Cardiac septum (tissue), 1 donor: ENCODE measurements at regions not wholly inside any gene's neighbourhood (a gene's known extent, or its start where the extent isn't known, plus 50 kb on each side); places are given as distances from the start of the nearest gene placed in this dataset.

ENCODE experiments used
- DNase-seq: peaks from one replicate; pipeline ENCODE4 v3.0.0-alpha.2; 2020; ENCODE audit warnings: low spot score
- intact Hi-C: fragments of 100-400 bp; cut with DNase I; formaldehyde crosslinking; loops from one replicate; pipeline ENCODE4 v1.14.0; 2022
- donor health status: DM: no; HTN: no; CAD: no.

DNA sequence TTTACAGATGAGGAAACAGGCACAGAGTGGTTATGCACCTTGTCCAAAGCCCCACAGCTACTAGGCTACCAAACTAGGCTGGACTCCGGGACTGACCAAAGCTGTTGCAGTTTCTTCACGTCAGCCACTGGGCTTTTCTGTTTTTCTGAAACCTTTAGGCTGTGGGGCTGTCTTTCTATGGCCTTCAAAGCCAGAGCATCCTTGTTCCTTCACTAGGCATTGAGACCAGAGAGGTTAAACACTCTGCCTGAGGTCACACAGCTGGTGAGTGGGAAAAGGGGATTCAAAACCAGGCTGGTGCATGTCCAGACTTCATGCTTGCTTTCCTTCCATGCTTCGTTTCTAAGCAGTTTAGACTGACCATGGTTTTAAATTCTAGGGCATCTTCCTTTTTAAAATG, 97.5 kb upstream of the KCNG1 start:
- intact Hi-C loops, result no loop called here
- no peak for DNase-seq

DNA sequence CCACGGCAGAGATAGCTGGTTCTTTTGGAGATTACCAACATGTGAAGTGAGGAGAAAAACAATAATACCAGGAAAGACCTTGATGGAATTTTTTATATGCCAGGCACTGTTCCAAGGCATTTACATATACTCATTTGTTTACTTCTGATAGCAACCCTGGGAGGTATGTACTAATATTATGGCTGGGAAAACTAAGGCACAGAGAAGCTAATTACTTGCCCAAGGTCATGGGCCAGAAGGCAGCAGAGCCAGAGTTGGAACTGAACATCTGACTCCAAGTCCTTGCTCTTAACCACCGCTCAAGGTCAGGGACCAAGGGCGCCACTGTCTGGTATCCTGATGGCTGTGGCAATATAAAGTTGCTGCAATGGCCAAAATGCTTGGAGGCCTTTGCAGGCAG, 97.0 kb upstream of the KCNG1 start:
- no peak for DNase-seq
- intact Hi-C loops, result no loop called here

DNA sequence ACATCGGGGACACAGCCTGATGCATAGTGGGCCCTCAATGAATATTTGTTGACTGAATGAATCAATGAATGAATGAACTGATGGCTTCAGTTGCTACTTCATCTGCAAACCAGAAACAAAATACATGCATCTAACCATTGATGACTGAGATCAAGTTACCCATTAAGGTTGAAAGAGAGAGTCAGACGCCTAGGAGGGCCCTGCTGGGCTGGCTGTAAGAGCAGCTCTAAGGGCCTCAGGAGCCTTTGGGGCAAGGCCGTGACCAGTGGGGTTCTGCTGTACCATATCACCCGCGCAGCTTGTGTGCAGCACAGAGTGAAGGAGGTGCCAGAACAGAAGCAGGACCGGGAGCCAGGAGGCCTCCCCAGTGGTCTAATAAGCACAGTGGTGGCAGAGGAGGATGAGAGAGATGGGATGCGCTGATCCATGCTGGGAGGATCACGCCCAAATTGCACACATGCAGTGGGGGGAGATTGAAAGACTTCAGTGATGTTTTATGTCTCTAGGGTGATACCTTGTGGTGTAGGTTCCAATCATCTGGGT, 96.1 kb upstream of the KCNG1 start:
- intact Hi-C loops, result no loop called here

DNA sequence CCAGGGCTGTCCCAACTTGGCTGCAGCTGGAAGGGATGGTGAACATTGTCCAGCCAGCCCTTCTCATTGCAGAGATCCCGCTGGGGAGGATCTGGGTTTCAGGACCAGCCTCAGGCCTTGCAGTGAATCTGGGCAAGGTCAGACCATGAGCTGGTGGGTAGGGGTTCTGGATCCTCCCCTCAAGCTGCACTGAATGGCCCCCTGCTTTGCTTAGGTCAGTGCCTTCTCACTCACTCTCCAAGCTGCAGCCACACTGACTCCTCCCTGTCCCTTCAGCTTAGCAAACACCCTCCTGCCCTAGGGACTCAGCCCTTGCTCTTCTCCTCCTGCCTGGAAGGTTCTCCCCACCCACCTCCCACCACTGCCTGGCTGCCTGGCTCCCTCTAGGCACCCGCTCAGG, 95.3 kb upstream of the KCNG1 start:
- no peak for DNase-seq
- intact Hi-C loops, result no loop called here

More for the DNA sequence above, 96.1 kb upstream of the KCNG1 start:
- DNase-seq, result no peak

DNA sequence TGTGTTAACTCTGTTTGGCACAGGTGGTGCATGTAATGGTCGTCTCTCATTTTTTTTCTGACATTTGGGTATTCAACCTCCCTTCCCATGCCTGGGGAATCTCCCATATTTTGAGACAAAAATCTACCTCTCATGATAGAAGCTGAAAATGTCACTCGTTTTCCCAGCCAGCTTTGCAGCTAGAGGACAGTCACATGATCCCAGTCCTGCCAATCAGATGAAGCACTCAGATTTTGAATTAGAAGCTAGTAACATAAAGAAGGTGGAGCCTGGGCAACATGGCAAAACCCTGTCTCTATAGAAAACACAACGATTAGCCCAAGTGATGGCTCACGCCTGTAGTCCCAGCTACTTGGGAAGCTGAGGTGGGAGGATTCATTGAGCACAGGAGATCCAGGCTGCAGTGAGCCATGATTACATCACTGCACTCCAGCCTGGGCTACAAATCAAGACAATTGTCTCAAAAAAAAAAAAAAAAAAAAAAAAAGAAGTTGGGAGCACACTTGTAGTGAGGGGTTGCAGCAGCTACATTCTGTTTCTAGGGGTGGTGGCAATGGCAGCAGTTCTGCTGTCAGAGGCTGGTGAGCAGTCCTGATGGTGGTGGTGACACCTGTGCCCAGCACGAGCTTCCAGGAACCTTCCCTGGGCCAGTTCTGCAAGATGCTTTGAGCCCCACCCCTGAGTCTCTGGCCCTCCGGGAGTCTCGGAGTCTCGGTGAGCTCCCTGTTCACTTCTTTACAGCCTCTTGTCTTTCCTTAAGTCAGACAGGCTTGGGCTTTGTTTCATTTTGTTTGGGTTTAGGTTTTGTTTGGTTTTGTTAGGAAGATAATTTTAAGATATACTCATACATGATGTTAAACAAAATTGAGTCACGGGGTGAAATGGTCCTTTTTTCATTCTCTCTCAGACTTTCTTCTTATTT, 94.1 kb upstream of the KCNG1 start:
- intact Hi-C loops, result no loop called here
- no peak for DNase-seq

DNA sequence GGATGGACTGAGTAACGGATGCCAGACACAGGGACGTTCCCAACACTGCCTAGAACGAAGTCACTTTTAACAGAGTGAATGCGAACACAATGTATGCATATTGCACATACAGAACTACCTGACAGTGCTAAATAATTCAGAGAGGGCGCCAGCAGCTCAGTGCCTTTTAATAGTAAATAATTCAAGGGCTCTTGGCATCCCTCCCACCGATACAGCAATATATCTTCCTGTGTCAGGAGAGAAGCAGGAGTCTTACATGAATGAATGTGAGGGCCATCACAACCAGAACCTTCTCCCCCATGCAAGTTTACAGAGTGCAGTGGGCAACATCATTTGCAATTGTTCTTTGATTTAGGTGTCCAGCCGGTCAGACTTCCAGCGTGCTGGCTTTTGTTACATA, 88.4 kb upstream of the KCNG1 start:
- intact Hi-C loops, result no loop called here
- DNase-seq, result no peak

DNA sequence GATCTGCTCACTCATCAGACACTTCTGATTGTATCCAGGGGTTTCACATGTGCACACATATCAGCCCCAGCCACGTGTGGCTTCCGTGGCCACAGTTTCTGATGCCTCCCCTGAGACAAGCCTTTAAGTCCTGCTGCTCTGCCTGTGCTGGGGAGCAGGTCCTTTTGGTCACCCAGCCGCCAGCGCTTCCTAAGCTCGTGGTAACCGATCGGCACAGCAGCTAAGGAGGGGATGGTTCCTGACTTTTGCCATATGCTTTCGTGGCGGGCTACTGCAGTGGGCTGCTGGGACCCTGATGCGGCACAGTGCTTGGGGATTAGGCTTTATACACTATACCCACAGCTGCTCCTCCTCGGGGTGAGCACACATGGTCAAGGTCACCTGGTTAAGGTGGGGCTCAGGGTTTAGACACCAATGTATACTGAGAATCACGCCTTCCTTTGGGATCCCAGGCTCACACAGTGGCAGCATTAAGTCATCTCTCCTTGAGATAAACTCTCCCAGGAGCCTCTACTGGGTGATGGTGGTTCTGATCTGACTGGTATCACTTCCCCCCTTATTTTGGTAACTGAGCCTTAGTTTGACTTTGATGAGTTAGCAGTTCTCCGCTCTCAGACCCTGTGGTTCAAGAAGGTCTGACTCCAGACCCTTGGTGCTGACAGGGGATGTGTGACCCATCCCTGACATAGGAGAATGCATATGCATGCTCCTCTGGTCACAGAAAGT, 85.9 kb upstream of the KCNG1 start:
- intact Hi-C loops, result no loop called here
- DNase-seq, result no peak

DNA sequence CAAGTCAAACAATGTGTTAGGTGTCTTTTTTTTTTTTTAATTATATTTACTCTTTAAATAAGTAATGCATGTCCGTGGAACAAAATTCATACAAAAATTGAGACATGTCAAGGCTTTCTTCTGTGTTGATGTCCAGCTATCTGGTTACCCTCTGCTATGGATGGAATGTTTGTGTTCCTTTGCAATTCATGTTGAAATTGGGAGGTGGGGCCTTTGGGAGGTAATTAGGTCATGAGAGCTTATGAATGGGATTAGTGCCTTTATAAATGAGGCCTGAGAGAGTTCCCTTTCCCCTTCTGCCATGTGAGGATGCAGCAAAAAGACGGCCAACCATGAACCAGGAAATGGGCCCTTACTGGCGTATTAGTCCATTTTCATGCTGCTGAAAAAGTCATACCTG, 83.1 kb upstream of the KCNG1 start:
- DNase-seq, result no peak
- intact Hi-C loops, result no loop called here

DNA sequence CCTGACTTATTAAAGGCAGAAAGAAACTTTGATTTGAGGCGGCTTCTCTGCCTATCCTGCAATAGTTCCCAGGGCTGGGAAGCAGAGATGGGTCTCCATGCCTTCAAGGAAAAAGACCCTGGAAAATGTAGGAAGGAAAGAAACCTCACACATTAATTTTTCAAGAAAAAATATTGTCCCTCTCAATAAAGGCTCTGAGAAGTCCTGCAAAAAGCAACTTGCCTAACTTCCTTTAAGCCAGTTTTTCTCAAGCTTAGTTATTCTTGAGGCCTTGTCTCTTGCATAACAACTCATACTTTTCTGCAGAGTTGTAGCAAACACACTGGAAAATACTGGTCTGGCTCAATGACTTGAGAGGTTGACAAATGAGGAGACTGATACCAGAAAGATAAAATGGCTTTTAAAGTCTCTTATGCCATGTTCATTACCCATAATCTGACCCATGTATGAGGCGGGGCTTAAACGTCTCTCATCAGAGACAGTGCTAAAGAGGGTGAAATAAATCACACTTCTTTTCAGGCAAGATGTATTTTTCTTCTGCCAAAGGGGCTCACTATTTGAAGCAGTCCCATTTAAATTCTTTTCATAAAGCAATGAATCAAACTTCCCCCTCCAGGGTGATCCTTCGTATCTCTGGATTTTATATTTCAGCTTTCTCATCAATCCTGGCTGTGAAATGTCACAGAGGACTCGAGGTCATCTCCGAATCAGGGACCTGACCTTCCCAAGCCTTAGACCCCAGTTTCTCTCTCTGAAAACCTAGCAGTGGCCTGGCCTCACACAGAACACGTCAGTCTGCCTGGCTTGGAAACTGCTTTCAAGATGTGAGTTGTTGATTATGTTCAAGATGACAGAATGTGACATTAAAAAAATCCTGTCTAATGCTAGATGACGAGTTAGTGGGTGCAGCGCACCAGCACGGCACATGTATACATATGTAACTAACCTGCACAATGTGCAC, 82.3 kb upstream of the KCNG1 start:
- no peak for DNase-seq
- intact Hi-C loops, result no loop called here

DNA sequence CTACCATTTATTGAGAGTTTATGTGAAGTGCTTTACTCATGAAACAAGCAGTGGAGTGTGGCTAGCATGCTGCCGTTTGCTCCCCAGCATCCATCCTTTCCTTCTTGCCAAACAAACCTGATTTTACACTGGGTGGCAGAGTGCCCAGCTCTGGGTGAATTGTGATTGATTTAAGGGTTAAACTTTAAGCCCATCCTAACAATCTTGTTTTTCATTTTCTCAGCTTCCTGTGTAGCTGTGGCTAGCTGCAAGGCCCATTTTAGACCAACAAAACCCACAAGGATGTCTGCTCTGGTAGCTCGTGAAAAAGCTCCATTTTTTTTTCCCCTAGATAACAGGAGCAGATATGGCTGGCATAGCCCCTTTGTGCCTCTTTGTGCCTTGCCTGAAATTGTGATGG, 77.7 kb upstream of the KCNG1 start:
- intact Hi-C loops, result no loop called here
- no peak for DNase-seq

DNA sequence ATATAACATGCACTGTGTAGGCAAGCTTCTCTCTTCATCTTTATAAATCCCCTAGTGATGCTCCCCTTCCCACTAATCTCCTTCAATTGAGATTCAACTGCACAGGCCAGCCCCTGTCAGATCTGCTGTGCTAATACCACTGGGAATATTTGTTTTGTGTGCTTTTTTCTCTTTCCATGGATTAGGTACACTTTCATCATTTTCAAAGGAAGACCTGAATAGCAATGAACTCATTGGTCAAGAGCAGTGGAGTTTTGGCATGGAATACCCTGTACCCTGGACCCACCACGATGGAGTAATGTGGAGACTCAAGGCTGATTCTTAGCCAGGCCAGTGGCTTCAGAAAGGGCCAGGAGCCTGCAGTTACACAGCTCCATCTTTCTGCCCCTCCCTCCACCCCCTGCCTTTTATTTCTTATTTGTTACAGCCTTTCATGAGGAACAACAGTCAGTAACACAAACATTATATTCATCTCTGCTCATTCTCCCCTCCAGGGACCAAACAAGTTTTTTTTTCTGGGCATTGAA, 75.4 kb upstream of the KCNG1 start:
- intact Hi-C loops, result no loop called here
- DNase-seq, result no peak

DNA sequence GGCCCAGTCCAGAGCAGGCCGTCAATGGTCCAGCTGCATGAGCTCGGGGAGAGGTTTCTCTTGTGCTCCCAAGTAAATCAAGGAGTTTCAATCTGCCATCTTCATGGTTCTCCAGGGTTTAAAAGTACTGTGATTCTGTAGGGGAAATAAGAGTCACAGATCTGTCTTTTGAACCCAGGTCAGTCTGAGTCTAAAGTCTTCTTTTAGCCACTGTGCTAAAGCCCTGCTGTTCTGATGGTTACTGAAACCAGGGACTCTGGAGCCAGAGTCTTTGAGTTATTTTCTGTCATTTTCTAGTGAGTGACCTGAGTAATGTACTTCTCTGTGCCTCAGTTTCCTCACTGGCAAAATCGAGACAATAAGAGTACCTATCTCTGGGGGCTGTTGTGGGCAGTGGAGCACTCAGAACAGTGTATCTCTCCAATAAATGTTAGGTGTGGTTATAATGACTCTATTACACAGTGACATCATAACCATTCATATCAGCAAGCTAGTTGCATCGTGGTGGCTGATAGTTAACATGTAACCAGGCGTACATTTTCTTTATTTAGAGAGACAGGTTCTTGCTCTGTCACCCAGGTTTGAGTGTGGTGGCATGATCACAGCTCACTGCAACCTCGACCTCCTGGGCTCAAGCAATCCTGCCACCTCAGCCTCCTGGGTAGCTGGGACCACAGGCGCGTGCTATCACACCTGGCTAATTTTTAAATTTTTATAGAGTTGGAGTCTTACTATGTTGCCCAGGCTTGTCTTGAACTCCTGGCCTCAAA, 74.6 kb upstream of the KCNG1 start:
- intact Hi-C loops, result no loop called here
- DNase-seq, result peak; percentile 9

DNA sequence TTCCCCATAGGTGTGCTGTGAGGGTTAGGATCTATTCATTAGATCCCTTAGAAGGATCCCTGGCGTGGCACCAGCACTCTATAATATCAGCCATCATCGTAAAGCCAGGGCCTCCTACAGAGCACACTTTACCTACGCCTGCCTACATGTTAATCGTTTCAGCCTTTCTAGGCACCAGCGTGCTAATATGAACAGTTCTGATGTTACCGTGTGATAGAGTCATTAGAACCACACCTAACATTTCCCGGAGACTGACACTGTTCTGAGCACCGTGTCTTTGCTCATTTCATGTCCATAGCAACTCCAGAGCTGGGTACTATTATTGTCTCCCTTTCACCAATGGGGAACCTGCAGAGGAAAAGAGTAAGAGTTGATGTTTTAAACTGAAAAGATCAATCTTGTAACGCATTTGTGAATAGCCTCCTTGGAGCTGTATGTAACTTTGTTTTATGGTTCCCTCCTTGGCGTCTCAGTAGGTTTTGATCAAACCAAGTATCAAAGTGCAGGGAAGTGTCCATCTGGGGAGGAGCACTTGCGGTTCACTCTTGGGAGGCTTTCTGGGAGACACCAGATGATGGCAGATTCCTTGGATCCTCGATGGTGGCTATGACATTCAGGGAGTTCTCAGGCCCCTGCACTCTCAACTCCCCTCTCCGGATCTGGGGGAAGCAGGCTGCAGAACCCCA, 73.8 kb upstream of the KCNG1 start:
- DNase-seq, result no peak
- intact Hi-C loops, result no loop called here

DNA sequence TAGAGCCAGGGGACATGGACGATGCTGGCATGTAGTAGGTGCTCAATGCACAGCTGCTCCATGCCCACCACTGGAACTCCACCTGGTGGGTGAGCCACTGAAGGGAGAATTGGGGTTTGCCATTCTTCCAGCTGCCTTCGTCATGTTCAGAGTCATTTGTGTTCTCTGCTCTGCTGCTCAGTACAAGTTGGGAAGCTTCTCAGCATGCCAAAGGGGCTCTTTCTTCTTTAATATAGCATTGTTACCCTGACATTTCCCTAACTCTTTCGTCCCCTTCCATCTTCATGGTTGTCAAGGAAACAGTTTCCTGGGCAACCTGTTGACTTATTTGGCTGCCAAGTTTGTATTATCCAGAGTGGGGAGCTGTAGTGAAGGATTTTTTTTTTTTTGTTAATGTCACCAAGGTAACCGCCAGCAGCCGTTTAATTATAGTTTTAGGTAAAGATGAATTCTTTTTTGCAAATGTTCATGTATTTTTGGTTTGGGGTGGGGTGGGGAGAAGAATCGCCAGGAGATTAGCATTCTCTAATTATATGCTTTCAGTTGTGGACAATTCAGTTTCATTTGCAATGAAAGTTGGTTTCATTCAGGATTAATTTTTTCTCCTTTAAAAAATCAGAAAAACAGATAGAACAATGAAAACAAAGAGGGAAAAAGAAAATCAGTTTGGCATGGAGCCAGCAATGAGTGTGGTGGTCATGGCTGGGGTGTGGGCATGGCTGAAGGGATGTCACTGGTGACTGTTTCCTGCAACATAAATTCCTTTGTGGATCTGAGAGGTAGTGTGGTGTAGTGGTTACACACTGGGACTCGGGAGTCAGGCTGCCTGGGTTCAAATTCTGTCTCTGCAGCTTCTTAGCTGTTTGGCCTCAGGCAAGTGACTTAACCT, 73.0 kb upstream of the KCNG1 start:
- intact Hi-C loops, result no loop called here

DNA sequence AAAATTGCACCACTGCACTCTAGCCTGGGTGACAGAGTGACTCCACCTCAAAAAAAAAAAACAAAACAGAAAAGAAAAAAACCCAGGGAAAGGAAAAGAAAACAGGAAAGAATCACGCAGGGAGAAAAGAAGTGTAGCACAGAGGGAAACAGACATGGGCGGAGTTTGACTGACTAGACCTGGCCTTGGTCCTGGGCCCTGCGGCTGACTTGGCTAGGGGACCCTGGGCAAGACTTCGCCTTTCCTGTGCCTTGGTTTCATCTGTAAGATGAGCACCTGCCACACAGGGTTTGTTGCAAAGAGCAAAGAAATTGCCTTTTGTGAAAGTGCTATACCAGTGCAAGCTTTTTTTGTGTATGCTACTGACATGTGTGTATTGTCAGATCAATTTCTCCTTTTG, 71.3 kb upstream of the KCNG1 start:
- DNase-seq, result no peak
- intact Hi-C loops, result no loop called here

More for the DNA sequence above, 73.0 kb upstream of the KCNG1 start:
- no peak for DNase-seq

DNA sequence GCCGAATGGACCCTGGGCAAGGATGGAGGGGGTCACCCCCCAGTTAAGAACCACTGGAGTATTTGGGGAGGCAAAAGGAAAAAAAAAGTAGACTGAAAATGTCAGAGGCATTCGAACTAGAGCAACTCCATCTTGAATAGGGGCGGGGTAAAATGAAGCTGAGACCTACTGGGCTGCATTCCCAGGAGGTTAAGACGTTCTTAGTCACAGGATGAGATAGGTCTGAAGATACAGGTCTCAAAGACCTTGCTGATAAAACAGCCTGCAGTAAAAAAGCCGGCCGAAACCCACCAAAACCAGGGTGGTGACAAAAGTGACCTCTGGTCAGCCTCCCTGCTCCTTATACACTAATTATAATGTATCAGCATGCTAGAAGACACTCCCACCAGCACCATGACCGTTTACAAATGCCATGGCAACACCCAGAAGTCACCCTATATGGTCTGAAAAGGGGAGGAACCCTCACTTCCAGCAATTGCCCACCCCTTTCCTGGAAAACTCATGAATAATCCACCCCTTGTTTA, 70.4 kb upstream of the KCNG1 start:
- intact Hi-C loops, result no loop called here

DNA sequence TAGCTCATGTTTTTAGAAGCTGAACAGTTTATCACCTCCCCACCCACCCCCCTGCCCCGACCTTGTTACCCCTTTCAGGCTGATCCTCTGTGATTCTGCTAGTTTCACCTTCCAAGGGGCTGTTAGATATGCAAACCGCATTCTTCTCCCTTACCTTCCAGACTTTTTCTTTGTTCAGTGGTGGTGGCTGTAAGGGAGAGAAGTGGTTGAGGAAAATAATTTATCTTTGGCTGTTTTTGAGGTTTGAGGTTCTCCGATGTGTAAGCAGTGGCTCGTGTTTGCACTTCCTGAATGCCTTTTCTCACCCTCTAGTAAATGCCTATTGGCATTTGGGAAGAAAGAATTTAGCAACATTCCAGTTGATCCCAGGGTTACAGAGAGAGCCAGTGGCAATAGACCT, 69.4 kb upstream of the KCNG1 start:
- no peak for DNase-seq
- intact Hi-C loops, result no loop called here

More for the DNA sequence above, 70.4 kb upstream of the KCNG1 start:
- no peak for DNase-seq
